IMR-90 (cell line): ENCODE measurements at regions not wholly inside any gene's neighbourhood (a gene's known extent, or its start where the extent isn't known, plus 50 kb on each side); places are given as distances from the start of the nearest gene placed in this dataset.

Source experiments
- ATAC-seq: fragments of 200-7000 bp; cut with Tn5 transposase; 2 replicates; pipeline ENCODE4 v1.9.1; 2020; ENCODE audit warnings: low read depth, mild to moderate bottlenecking, moderate library complexity
- BruUV-seq: library from RNA; stranded (reverse); fragments of 400-500 nt; replicated peaks from 2 replicates; lab custom pipeline; 2021; lab: Mats Ljungman, UMichigan
- CTCF ChIA-PET: fragments of 300-600 bp; formaldehyde crosslinking; extraction: SDS; loops from one replicate; lab custom pipeline; 2021; ENCODE audit warnings: antibody characterized with exemption; lab: Yijun Ruan, JAX
- POLR2A ChIA-PET: fragments of 300-600 bp; sonication (Branson Sonifier 250); formaldehyde crosslinking; loops from one replicate; lab custom pipeline; 2022; ENCODE audit warnings: antibody characterized with exemption; ENCODE audit not compliant: unreplicated experiment; lab: Charles Lee
- DNase-seq: peaks from one replicate; pipeline ENCODE4 v3.0.0; 2013
- H2AFZ ChIP-seq: replicated peaks from 2 replicates; pipeline ENCODE3; 2013; ENCODE audit warnings: low read length, mild to moderate bottlenecking; ENCODE audit not compliant: poor library complexity
- H2AK5ac ChIP-seq: 2 replicates; pipeline ENCODE4 v1.6.1; 2013; ENCODE audit warnings: low read depth, low read length, inconsistent platforms
- H2AK9ac ChIP-seq: replicated peaks from 2 replicates; pipeline ENCODE3; 2013; ENCODE audit warnings: mild to moderate bottlenecking, low read depth, low read length, moderate library complexity; ENCODE audit not compliant: poor library complexity
- H2BK120ac ChIP-seq: 2 replicates; pipeline ENCODE4 v1.6.1; 2013; ENCODE audit warnings: low read depth, low read length, inconsistent platforms
- H2BK15ac ChIP-seq: 3 replicates; pipeline ENCODE4 v1.6.1; 2013; ENCODE audit warnings: low read depth, low read length, inconsistent platforms
- H2BK20ac ChIP-seq: 2 replicates; pipeline ENCODE4 v1.6.1; 2013; ENCODE audit warnings: low read depth, mild to moderate bottlenecking, inconsistent platforms, low read length, moderate library complexity
- H2BK5ac ChIP-seq: 2 replicates; pipeline ENCODE4 v1.6.1; 2013; ENCODE audit warnings: mild to moderate bottlenecking, low read depth, low read length, inconsistent platforms; ENCODE audit not compliant: poor library complexity, severe bottlenecking
- H3K14ac ChIP-seq: replicated peaks from 2 replicates; pipeline ENCODE4 v1.6.1; 2013; ENCODE audit warnings: low read depth, low read length, inconsistent platforms
- H3K18ac ChIP-seq: 2 replicates; pipeline ENCODE4 v1.6.1; 2013; ENCODE audit warnings: low read depth, low read length, control low read depth
- H3K23ac ChIP-seq: 2 replicates; pipeline ENCODE4 v1.6.1; 2013; ENCODE audit warnings: low read depth, low read length, inconsistent platforms
- H3K27ac ChIP-seq: 2 replicates; pipeline ENCODE4 v1.5.1; 2013; ENCODE audit warnings: mild to moderate bottlenecking, control low read depth, low read length; ENCODE audit not compliant: insufficient read depth
- H3K27me3 ChIP-seq: 2 replicates; pipeline ENCODE4 v1.6.1; 2013; ENCODE audit warnings: low read length; ENCODE audit not compliant: control insufficient read depth, insufficient read depth
- H3K36me3 ChIP-seq: 2 replicates; pipeline ENCODE4 v1.6.1; 2013; ENCODE audit warnings: low read length, mixed read lengths; ENCODE audit not compliant: control insufficient read depth, insufficient read depth
- H3K4ac ChIP-seq: 2 replicates; pipeline ENCODE4 v1.6.1; 2013; ENCODE audit warnings: low read depth, low read length, inconsistent platforms
- H3K4me1 ChIP-seq: 2 replicates; pipeline ENCODE4 v1.6.1; 2013; ENCODE audit warnings: low read length, mixed read lengths; ENCODE audit not compliant: control insufficient read depth, insufficient read depth
- H3K4me2 ChIP-seq: 2 replicates; pipeline ENCODE4 v1.6.1; 2013; ENCODE audit warnings: low read depth, mild to moderate bottlenecking, control low read depth, low read length, moderate library complexity
- H3K4me3 ChIP-seq: 2 replicates; pipeline ENCODE4 v1.5.1; 2013; ENCODE audit warnings: low read depth, mild to moderate bottlenecking, control low read depth, low read length, moderate library complexity; ENCODE audit not compliant: insufficient read depth
- H3K56ac ChIP-seq: 2 replicates; pipeline ENCODE4 v1.6.1; 2013; ENCODE audit warnings: low read length, inconsistent platforms; ENCODE audit not compliant: insufficient read depth; ENCODE audit errors: extremely low read depth
- H3K79me1 ChIP-seq, 2 experiments: 2 replicates each; pipeline ENCODE4 v1.6.1; 2013; ENCODE audit warnings: low read length in 2 of 2, inconsistent platforms in 1 of 2, low read depth in 1 of 2
- H3K9ac ChIP-seq: 2 replicates; pipeline ENCODE4 v1.6.1; 2013; ENCODE audit warnings: low read depth, low read length, control low read depth
- H3K9me1 ChIP-seq: 2 replicates; pipeline ENCODE4 v1.6.1; 2013; ENCODE audit warnings: low read length, inconsistent platforms; ENCODE audit not compliant: insufficient read depth
- H3K9me3 ChIP-seq: 2 replicates; pipeline ENCODE4 v1.6.1; 2013; ENCODE audit warnings: low read length; ENCODE audit not compliant: control insufficient read depth, insufficient read depth
- H4K20me1 ChIP-seq: 2 replicates; pipeline ENCODE4 v1.6.1; 2013; ENCODE audit warnings: low read length, inconsistent platforms; ENCODE audit not compliant: insufficient read depth
- H4K5ac ChIP-seq: 2 replicates; pipeline ENCODE4 v1.6.1; 2013; ENCODE audit warnings: mild to moderate bottlenecking, low read depth, low read length, control low read depth
- H4K8ac ChIP-seq, 2 experiments: 2 replicates each; pipeline ENCODE4 v1.6.1; 2013; ENCODE audit warnings: low read depth in 2 of 2, low read length in 2 of 2, control low read depth in 1 of 2, inconsistent platforms in 1 of 2
- H4K91ac ChIP-seq: 2 replicates; pipeline ENCODE4 v1.6.1; 2013; ENCODE audit warnings: low read depth, low read length, inconsistent platforms; ENCODE audit not compliant: insufficient read depth
- CEBPB ChIP-seq: IDR thresholded peaks from 2 replicates; pipeline ENCODE4 v1.6.1; 2012; ENCODE audit warnings: low read depth, low read length, improper control_type of control experiment
- CHD1 ChIP-seq: IDR thresholded peaks from 2 replicates; pipeline ENCODE4 v1.6.1; 2012; ENCODE audit warnings: low read depth, low read length, improper control_type of control experiment
- MAFK ChIP-seq: IDR thresholded peaks from 2 replicates; pipeline ENCODE4 v1.6.1; 2012; ENCODE audit warnings: low read depth, low read length, improper control_type of control experiment
- MAZ ChIP-seq: IDR thresholded peaks from 2 replicates; pipeline ENCODE4 v1.6.1; 2012; ENCODE audit warnings: low read depth, mild to moderate bottlenecking, low read length, improper control_type of control experiment, moderate library complexity, borderline replicate concordance
- NFE2L2 ChIP-seq: fragments of 150-350 bp; IDR thresholded peaks from 2 replicates; pipeline ENCODE4 v1.6.1; 2016; ENCODE audit warnings: low read depth, mild to moderate bottlenecking, low read length
- POLR2A ChIP-seq: IDR thresholded peaks from 2 replicates; pipeline ENCODE4 v1.6.1; 2012; ENCODE audit warnings: mild to moderate bottlenecking, low read depth, low read length
- RAD21 ChIP-seq: IDR thresholded peaks from 2 replicates; pipeline ENCODE4 v1.6.1; 2012; ENCODE audit warnings: low read length, improper control_type of control experiment
- RFX5 ChIP-seq: IDR thresholded peaks from 2 replicates; pipeline ENCODE4 v1.8.0; 2012; ENCODE audit warnings: low read depth, mild to moderate bottlenecking, low read length, moderate library complexity
- SMC3 ChIP-seq: fragments of 150-350 bp; IDR thresholded peaks from 2 replicates; pipeline ENCODE4 v1.6.1; 2016; ENCODE audit warnings: low read depth, mild to moderate bottlenecking, antibody characterized with exemption, low read length, moderate library complexity
- dilution Hi-C: fragments of 300-500 bp; cut with HindIII; formaldehyde crosslinking; loops from one replicate; pipeline ENCODE4 v1.14.3; 2018; ENCODE audit warnings: low sequenced_read_pairs; ENCODE audit not compliant: unreplicated experiment
- in situ Hi-C: fragments of 300-500 bp; cut with MboI; formaldehyde crosslinking; loops from 3 replicates; pipeline ENCODE4 v1.14.3; 2019; ENCODE audit warnings: low sequenced_read_pairs, inconsistent platforms, mixed read lengths
- intact Hi-C: fragments of 100-400 bp; cut with micrococcal nuclease; formaldehyde crosslinking; loops from 2 replicates; pipeline ENCODE4 v1.10.0; 2022
- TF ChIP-seq, protein P1 (sequence below): conservative IDR thresholded peaks from 2 replicates; pipeline ENCODE4 v1.5.1; 2012; ENCODE audit warnings: mild to moderate bottlenecking, low read depth, low read length, improper control_type of control experiment
- TF ChIP-seq, protein P2 (sequence below): fragments of 150-350 bp; IDR thresholded peaks from 2 replicates; pipeline ENCODE4 v1.6.1; 2017; ENCODE audit warnings: mild to moderate bottlenecking, antibody characterized with exemption, low read length, low read depth
- TF ChIP-seq, protein P3 (sequence below): fragments of 150-350 bp; IDR thresholded peaks from 2 replicates; pipeline ENCODE4 v1.6.1; 2016; ENCODE audit warnings: low read depth, mild to moderate bottlenecking, low read length, moderate library complexity, borderline replicate concordance

DNA sequence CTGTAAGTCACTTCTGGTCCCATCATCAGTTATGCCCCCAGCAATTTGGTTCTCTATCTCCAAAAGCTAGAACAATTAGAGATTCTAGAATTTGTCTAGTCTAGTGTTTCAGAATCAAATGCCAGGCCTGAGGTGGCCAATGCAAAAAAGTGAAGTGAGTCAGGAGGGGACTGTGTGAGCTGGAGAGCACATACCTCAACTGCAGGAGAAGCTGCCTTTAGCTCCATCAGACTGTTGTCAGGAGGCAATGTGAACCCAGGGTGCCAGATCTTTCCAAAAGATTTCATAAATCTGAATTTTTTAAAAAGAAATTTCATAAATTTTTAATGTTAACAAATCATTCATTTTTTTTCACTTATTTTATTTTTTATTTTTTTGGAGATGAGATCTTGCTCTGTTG lies 80.7 kb upstream of the EOMES start:
- in situ Hi-C loops (no loop called here), dilution Hi-C loops (no loop called here), intact Hi-C loops (no loop called here)
- Histone ChIP-seq H3K4ac (no peak overlapping the region), H3K9ac (no peak overlapping the region), H3K9me3 (no peaks in the 10 kb centered on the region), H2BK120ac (no peak overlapping the region), H2AFZ (no peak overlapping the region), H2AK5ac (no peak overlapping the region), H3K18ac (no peak overlapping the region), H4K20me1 (no peaks in the 10 kb centered on the region), H3K4me3 (no peak overlapping the region), H2BK15ac (no peak overlapping the region), H3K27me3 (no peaks in the 10 kb centered on the region), H2BK5ac (no peak overlapping the region), H3K4me1 (no peaks in the 10 kb centered on the region), H2AK9ac (no peak overlapping the region), H3K27ac (no peak overlapping the region), H4K5ac (no peak overlapping the region), H2BK20ac (no peak overlapping the region), H3K23ac (no peak overlapping the region), H3K36me3 (no peaks in the 10 kb centered on the region), H3K14ac (no peak overlapping the region), H3K4me2 (no peak overlapping the region), H4K91ac (no peak overlapping the region), H4K8ac (no peak overlapping the region), H3K56ac (no peak overlapping the region), H3K9me1 (no peaks in the 10 kb centered on the region), H3K79me1 (no peaks in the 10 kb centered on the region)
- TF ChIP-seq CEBPB, result no peak
- TF ChIP-seq, protein P1, sequence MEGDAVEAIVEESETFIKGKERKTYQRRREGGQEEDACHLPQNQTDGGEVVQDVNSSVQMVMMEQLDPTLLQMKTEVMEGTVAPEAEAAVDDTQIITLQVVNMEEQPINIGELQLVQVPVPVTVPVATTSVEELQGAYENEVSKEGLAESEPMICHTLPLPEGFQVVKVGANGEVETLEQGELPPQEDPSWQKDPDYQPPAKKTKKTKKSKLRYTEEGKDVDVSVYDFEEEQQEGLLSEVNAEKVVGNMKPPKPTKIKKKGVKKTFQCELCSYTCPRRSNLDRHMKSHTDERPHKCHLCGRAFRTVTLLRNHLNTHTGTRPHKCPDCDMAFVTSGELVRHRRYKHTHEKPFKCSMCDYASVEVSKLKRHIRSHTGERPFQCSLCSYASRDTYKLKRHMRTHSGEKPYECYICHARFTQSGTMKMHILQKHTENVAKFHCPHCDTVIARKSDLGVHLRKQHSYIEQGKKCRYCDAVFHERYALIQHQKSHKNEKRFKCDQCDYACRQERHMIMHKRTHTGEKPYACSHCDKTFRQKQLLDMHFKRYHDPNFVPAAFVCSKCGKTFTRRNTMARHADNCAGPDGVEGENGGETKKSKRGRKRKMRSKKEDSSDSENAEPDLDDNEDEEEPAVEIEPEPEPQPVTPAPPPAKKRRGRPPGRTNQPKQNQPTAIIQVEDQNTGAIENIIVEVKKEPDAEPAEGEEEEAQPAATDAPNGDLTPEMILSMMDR, result no peak
- TF ChIP-seq, protein P2, sequence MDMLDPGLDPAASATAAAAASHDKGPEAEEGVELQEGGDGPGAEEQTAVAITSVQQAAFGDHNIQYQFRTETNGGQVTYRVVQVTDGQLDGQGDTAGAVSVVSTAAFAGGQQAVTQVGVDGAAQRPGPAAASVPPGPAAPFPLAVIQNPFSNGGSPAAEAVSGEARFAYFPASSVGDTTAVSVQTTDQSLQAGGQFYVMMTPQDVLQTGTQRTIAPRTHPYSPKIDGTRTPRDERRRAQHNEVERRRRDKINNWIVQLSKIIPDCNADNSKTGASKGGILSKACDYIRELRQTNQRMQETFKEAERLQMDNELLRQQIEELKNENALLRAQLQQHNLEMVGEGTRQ, result no peak
- no peak for TF ChIP-seq RAD21
- TF ChIP-seq MAFK, result no peak
- TF ChIP-seq, protein P3, sequence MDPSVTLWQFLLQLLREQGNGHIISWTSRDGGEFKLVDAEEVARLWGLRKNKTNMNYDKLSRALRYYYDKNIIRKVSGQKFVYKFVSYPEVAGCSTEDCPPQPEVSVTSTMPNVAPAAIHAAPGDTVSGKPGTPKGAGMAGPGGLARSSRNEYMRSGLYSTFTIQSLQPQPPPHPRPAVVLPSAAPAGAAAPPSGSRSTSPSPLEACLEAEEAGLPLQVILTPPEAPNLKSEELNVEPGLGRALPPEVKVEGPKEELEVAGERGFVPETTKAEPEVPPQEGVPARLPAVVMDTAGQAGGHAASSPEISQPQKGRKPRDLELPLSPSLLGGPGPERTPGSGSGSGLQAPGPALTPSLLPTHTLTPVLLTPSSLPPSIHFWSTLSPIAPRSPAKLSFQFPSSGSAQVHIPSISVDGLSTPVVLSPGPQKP, result no peak
- no peak for TF ChIP-seq RFX5
- no peak for TF ChIP-seq POLR2A
- TF ChIP-seq MAZ, result no peak
- TF ChIP-seq CHD1, result no peak
- TF ChIP-seq SMC3, result no peak
- no peak for TF ChIP-seq NFE2L2
- BruUV-seq, result no TSS peak
- POLR2A ChIA-PET, result no interaction called here
- ATAC-seq, result no peak
- CTCF ChIA-PET, result interaction anchor here (0.5 to 1.6 kb wide), 2 partner anchors 11 to 493 kb away, joined by 3 read pairs; no protein-coding TSS in a partner anchor
- no peak for DNase-seq
